HepG2 (cell line): ENCODE measurements at regions not wholly inside any gene's neighbourhood (a gene's known extent, or its start where the extent isn't known, plus 50 kb on each side); places are given as distances from the start of the nearest gene placed in this dataset.
A peak's percentile ranks its signal among the peaks of the same experiment; 100 is the strongest.

Source experiments
- BCL3 ChIP-seq: sonication (generic); formaldehyde crosslinking; IDR thresholded peaks from 2 replicates; pipeline ENCODE4 v1.5.1; 2020; ENCODE audit warnings: mild to moderate bottlenecking, missing genetic modification reagents, moderate library complexity
- CEBPB ChIP-seq: IDR thresholded peaks from 2 replicates; pipeline ENCODE4 v1.6.1; 2011; ENCODE audit warnings: low read depth, low read length, improper control_type of control experiment, borderline replicate concordance
- CEBPG ChIP-seq: IDR thresholded peaks from 2 replicates; pipeline ENCODE4 v1.6.1; 2016
- FLYWCH1 ChIP-seq: sonication (generic); formaldehyde crosslinking; IDR thresholded peaks from 2 replicates; pipeline ENCODE4 v1.8.1; 2023; ENCODE audit warnings: mild to moderate bottlenecking, missing genetic modification reagents
- MYNN ChIP-seq: sonication (generic); formaldehyde crosslinking; IDR thresholded peaks from 2 replicates; pipeline ENCODE4 v1.4.0; 2020; ENCODE audit warnings: mild to moderate bottlenecking, low read depth, missing genetic modification reagents
- NR1H2 ChIP-seq: sonication (generic); formaldehyde crosslinking; IDR thresholded peaks from 2 replicates; pipeline ENCODE4 v1.8.1; 2022; ENCODE audit warnings: low read depth, missing genetic modification reagents, borderline replicate concordance
- RAD21 ChIP-seq: fragments of 450-650 bp; formaldehyde crosslinking; IDR thresholded peaks from 2 replicates; pipeline ENCODE4 v1.5.0; 2020; ENCODE audit warnings: mild to moderate bottlenecking
- RBM39 ChIP-seq: fragments of 200-400 bp; formaldehyde crosslinking; IDR thresholded peaks from one replicate; pipeline ENCODE4 v1.6.1; 2018; ENCODE audit warnings: antibody characterized with exemption, mild to moderate bottlenecking, low read depth, low read length; ENCODE audit not compliant: poor library complexity, severe bottlenecking
- SIN3B ChIP-seq: fragments of 150-350 bp; IDR thresholded peaks from 2 replicates; pipeline ENCODE4 v1.6.1; 2014; ENCODE audit warnings: low read length
- TSC22D2 ChIP-seq: sonication (generic); formaldehyde crosslinking; IDR thresholded peaks from 2 replicates; pipeline ENCODE4 v1.5.1; 2020; ENCODE audit warnings: missing genetic modification reagents, mild to moderate bottlenecking, borderline replicate concordance
- ZNF234 ChIP-seq: sonication (generic); formaldehyde crosslinking; conservative IDR thresholded peaks from 2 replicates; pipeline ENCODE4 v1.5.1; 2020; ENCODE audit warnings: mild to moderate bottlenecking, missing genetic modification reagents
- ZNF274 ChIP-seq: sonication (generic); formaldehyde crosslinking; IDR thresholded peaks from 2 replicates; pipeline ENCODE4 v1.5.1; 2020; ENCODE audit warnings: mild to moderate bottlenecking, missing genetic modification reagents
- ZNF510 ChIP-seq: sonication (generic); formaldehyde crosslinking; IDR thresholded peaks from 2 replicates; pipeline ENCODE4 v1.4.0; 2020; ENCODE audit warnings: low read depth, mild to moderate bottlenecking, missing genetic modification reagents
- ZNF577 ChIP-seq: sonication (generic); formaldehyde crosslinking; IDR thresholded peaks from 2 replicates; pipeline ENCODE4 v1.4.0; 2020; ENCODE audit warnings: mild to moderate bottlenecking, low read depth, missing genetic modification reagents, borderline replicate concordance
- ZNF660 ChIP-seq: sonication (generic); formaldehyde crosslinking; IDR thresholded peaks from 2 replicates; pipeline ENCODE4 v1.5.1; 2020; ENCODE audit warnings: mild to moderate bottlenecking, low read depth, missing genetic modification reagents, borderline replicate concordance
- TF ChIP-seq, protein P1 (sequence below): sonication (generic); formaldehyde crosslinking; IDR thresholded peaks from 2 replicates; pipeline ENCODE4 v1.5.0; 2020; ENCODE audit warnings: mild to moderate bottlenecking, missing genetic modification reagents, moderate library complexity
- TF ChIP-seq, protein P2 (sequence below): sonication (generic); formaldehyde crosslinking; IDR thresholded peaks from 2 replicates; pipeline ENCODE4 v1.4.0; 2020; ENCODE audit warnings: missing genetic modification reagents, borderline replicate concordance
- TF ChIP-seq, protein P3 (sequence below): sonication (generic); formaldehyde crosslinking; conservative IDR thresholded peaks from 2 replicates; pipeline ENCODE4 v1.8.0; 2022; ENCODE audit warnings: low read depth, missing genetic modification reagents
- TF ChIP-seq, protein P4 (sequence below): sonication (generic); formaldehyde crosslinking; IDR thresholded peaks from 2 replicates; pipeline ENCODE4 v1.4.0; 2020; ENCODE audit warnings: missing genetic modification reagents

GRCh38 chr16:14378689-14379467 is 251.2 kb downstream of the PARN start (continued):
- 0 out of 2 replicates have a peak, but pooled peaks have one; percentile 74 for TF ChIP-seq ZNF274 (CRISPR knock-in tag)
- peak; percentile 59; the same call in 1 of the 2 replicates for TF ChIP-seq RAD21 (CRISPR knock-in tag)
- TF ChIP-seq, protein P1, sequence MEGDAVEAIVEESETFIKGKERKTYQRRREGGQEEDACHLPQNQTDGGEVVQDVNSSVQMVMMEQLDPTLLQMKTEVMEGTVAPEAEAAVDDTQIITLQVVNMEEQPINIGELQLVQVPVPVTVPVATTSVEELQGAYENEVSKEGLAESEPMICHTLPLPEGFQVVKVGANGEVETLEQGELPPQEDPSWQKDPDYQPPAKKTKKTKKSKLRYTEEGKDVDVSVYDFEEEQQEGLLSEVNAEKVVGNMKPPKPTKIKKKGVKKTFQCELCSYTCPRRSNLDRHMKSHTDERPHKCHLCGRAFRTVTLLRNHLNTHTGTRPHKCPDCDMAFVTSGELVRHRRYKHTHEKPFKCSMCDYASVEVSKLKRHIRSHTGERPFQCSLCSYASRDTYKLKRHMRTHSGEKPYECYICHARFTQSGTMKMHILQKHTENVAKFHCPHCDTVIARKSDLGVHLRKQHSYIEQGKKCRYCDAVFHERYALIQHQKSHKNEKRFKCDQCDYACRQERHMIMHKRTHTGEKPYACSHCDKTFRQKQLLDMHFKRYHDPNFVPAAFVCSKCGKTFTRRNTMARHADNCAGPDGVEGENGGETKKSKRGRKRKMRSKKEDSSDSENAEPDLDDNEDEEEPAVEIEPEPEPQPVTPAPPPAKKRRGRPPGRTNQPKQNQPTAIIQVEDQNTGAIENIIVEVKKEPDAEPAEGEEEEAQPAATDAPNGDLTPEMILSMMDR (CRISPR knock-in tag) = 0 out of 2 replicates have a peak, but pooled peaks have one; percentile 5
- no peak for TF ChIP-seq ZNF510
- no peak for TF ChIP-seq ZNF577 (CRISPR knock-in tag)
- TF ChIP-seq ZNF660 (CRISPR knock-in tag) = no peak
- TF ChIP-seq, protein P2, sequence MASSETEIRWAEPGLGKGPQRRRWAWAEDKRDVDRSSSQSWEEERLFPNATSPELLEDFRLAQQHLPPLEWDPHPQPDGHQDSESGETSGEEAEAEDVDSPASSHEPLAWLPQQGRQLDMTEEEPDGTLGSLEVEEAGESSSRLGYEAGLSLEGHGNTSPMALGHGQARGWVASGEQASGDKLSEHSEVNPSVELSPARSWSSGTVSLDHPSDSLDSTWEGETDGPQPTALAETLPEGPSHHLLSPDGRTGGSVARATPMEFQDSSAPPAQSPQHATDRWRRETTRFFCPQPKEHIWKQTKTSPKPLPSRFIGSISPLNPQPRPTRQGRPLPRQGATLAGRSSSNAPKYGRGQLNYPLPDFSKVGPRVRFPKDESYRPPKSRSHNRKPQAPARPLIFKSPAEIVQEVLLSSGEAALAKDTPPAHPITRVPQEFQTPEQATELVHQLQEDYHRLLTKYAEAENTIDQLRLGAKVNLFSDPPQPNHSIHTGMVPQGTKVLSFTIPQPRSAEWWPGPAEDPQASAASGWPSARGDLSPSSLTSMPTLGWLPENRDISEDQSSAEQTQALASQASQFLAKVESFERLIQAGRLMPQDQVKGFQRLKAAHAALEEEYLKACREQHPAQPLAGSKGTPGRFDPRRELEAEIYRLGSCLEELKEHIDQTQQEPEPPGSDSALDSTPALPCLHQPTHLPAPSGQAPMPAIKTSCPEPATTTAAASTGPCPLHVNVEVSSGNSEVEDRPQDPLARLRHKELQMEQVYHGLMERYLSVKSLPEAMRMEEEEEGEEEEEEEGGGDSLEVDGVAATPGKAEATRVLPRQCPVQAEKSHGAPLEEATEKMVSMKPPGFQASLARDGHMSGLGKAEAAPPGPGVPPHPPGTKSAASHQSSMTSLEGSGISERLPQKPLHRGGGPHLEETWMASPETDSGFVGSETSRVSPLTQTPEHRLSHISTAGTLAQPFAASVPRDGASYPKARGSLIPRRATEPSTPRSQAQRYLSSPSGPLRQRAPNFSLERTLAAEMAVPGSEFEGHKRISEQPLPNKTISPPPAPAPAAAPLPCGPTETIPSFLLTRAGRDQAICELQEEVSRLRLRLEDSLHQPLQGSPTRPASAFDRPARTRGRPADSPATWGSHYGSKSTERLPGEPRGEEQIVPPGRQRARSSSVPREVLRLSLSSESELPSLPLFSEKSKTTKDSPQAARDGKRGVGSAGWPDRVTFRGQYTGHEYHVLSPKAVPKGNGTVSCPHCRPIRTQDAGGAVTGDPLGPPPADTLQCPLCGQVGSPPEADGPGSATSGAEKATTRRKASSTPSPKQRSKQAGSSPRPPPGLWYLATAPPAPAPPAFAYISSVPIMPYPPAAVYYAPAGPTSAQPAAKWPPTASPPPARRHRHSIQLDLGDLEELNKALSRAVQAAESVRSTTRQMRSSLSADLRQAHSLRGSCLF = no peak
- TF ChIP-seq, protein P3, sequence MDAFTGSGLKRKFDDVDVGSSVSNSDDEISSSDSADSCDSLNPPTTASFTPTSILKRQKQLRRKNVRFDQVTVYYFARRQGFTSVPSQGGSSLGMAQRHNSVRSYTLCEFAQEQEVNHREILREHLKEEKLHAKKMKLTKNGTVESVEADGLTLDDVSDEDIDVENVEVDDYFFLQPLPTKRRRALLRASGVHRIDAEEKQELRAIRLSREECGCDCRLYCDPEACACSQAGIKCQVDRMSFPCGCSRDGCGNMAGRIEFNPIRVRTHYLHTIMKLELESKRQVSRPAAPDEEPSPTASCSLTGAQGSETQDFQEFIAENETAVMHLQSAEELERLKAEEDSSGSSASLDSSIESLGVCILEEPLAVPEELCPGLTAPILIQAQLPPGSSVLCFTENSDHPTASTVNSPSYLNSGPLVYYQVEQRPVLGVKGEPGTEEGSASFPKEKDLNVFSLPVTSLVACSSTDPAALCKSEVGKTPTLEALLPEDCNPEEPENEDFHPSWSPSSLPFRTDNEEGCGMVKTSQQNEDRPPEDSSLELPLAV (CRISPR knock-in tag) = no peak
- TF ChIP-seq, protein P4, sequence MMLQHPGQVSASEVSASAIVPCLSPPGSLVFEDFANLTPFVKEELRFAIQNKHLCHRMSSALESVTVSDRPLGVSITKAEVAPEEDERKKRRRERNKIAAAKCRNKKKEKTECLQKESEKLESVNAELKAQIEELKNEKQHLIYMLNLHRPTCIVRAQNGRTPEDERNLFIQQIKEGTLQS (CRISPR knock-in tag) = no peak
- no peak for TF ChIP-seq MYNN (CRISPR knock-in tag)
- TF ChIP-seq TSC22D2 (CRISPR knock-in tag) = no peak
- 0 out of 2 replicates have a peak, but pooled peaks have one; percentile 2 for TF ChIP-seq SIN3B
- TF ChIP-seq RBM39 = peak; percentile 29
- TF ChIP-seq FLYWCH1 (CRISPR knock-in tag) = no peak
- 0 out of 2 replicates have a peak, but pooled peaks have one; percentile 42 for TF ChIP-seq NR1H2 (CRISPR knock-in tag)
- TF ChIP-seq BCL3 (CRISPR knock-in tag) = 0 out of 2 replicates have a peak, but pooled peaks have one; percentile 38
- TF ChIP-seq CEBPG (CRISPR knock-in tag) = peak; percentile 37; the same call in 1 of the 2 replicates
- TF ChIP-seq CEBPB = peak; percentile 78; the same call in 1 of the 2 replicates
- TF ChIP-seq ZNF234 (CRISPR knock-in tag) = no peak
